ENCODE measurements at regions not wholly inside any gene's neighbourhood (a gene's known extent, or its start where the extent isn't known, plus 50 kb on each side); places are given as distances from the start of the nearest gene placed in this dataset.

DNA sequence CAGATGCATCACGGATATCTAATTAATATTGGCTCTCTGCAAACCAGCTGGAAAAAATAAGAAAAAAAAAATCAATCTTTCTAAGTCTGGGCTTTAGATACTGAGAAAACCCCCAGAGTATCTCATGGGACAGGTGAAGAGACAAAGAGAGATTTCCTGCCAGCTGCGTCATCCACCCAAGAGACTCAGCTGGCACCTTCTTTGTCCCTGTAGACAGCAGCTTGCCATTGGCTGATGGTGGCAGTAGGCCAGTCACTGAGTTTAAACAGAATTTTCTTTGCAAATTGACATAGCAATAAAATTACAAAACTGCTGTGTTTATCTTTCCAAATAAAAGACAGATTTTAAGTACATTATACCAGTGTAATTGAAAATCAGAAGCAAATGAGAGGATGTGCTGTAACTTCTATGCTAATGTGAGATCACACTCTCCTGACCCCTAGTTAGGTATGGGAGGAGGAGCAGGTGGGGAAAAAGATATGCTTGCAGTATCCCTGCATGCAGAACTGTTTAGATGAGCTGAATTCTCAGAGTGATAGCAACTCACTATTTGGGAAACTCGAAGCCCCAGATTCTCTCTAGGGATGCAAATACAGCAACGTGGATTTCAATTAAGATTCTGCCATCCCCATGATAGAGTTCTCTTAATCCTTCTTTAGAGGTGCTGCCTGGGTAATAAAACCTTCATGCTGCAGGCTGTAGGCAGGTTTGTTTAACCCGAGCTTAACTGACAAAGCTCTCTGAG is 72.2 kb downstream of the NMUR2 start:
- TF ChIP-seq, protein P1, sequence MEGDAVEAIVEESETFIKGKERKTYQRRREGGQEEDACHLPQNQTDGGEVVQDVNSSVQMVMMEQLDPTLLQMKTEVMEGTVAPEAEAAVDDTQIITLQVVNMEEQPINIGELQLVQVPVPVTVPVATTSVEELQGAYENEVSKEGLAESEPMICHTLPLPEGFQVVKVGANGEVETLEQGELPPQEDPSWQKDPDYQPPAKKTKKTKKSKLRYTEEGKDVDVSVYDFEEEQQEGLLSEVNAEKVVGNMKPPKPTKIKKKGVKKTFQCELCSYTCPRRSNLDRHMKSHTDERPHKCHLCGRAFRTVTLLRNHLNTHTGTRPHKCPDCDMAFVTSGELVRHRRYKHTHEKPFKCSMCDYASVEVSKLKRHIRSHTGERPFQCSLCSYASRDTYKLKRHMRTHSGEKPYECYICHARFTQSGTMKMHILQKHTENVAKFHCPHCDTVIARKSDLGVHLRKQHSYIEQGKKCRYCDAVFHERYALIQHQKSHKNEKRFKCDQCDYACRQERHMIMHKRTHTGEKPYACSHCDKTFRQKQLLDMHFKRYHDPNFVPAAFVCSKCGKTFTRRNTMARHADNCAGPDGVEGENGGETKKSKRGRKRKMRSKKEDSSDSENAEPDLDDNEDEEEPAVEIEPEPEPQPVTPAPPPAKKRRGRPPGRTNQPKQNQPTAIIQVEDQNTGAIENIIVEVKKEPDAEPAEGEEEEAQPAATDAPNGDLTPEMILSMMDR (IDR thresholded peaks at IDR 0.05), result no peak
- TF ChIP-seq POLR2A (IDR thresholded peaks at IDR 0.05) (no peak), POLR2AphosphoS5 (IDR thresholded peaks at IDR 0.05) (no peak), EP300 (IDR thresholded peaks at IDR 0.05; ENCODE audit: low read depth) (no peak)
